HG03354 (cell line): ENCODE measurements at regions not wholly inside any gene's neighbourhood (a gene's known extent, or its start where the extent isn't known, plus 50 kb on each side); places are given as distances from the start of the nearest gene placed in this dataset.
"Not testable (repeated sequence)": the region's sequence is repeated elsewhere in the genome, so short reads cannot be mapped to it uniquely, and the experiment has no call there.

Experiments used
- ATAC-seq: cut with Tn5 transposase; IDR thresholded peaks from one replicate; pipeline ENCODE4 v1.9.1; 2021; ENCODE audit warnings: mild to moderate bottlenecking; ENCODE audit not compliant: unreplicated experiment, poor library complexity, severe bottlenecking

- no peak for ATAC-seq
Observed at GRCh38 chrX:117517994-117518393, 598.6 kb downstream of the KLHL13 start.

- ATAC-seq = no peak
Observed at GRCh38 chrX:117511379-117511778, 605.2 kb downstream of the KLHL13 start.

GRCh38 chrX:117510453-117510852 lies 606.2 kb downstream of the KLHL13 start:
- ATAC-seq = no peak

GRCh38 chrX:117508021-117508420 lies 608.6 kb downstream of the KLHL13 start:
- no peak for ATAC-seq

GRCh38 chrX:117487421-117487820 lies 629.2 kb downstream of the KLHL13 start:
- ATAC-seq = no peak

- ATAC-seq = no peak
Observed at GRCh38 chrX:117483950-117484349, 632.7 kb downstream of the KLHL13 start.

GRCh38 chrX:117458243-117458968 lies 658.2 kb downstream of the KLHL13 start:
- ATAC-seq = no peak

- ATAC-seq = no peak
Observed at GRCh38 chrX:117455787-117456186, 660.8 kb downstream of the KLHL13 start.

GRCh38 chrX:117429501-117429900 lies 687.1 kb downstream of the KLHL13 start:
- no peak for ATAC-seq

GRCh38 chrX:117407449-117408150 lies 709.0 kb downstream of the KLHL13 start:
- ATAC-seq = no peak

GRCh38 chrX:117400839-117401238 lies 715.8 kb downstream of the KLHL13 start:
- no peak for ATAC-seq

- no peak for ATAC-seq
Observed at GRCh38 chrX:117400005-117400404, 716.6 kb downstream of the KLHL13 start.

GRCh38 chrX:117397844-117398243 lies 718.8 kb downstream of the KLHL13 start:
- no peak for ATAC-seq

- ATAC-seq = not testable (repeated sequence)
Observed at GRCh38 chrX:117394506-117395070, 722.0 kb downstream of the KLHL13 start.

GRCh38 chrX:117392360-117392759 lies 724.2 kb downstream of the KLHL13 start:
- ATAC-seq = not testable (repeated sequence)

GRCh38 chrX:117376460-117376859 lies 740.1 kb downstream of the KLHL13 start:
- ATAC-seq = no peak

GRCh38 chrX:117335209-117335608 lies 781.4 kb downstream of the KLHL13 start:
- no peak for ATAC-seq

GRCh38 chrX:117327373-117327772 lies 789.2 kb downstream of the KLHL13 start:
- no peak for ATAC-seq

- no peak for ATAC-seq
Observed at GRCh38 chrX:117325706-117326105, 790.9 kb downstream of the KLHL13 start.

GRCh38 chrX:117305168-117305766 lies 811.3 kb downstream of the KLHL13 start:
- ATAC-seq = no peak

- ATAC-seq = no peak
Observed at GRCh38 chrX:117301086-117301485, 815.5 kb downstream of the KLHL13 start.
